Keratinocyte (primary cell): ENCODE measurements at regions not wholly inside any gene's neighbourhood (a gene's known extent, or its start where the extent isn't known, plus 50 kb on each side); places are given as distances from the start of the nearest gene placed in this dataset.

ENCODE experiments used
- EZH2 ChIP-seq: IDR thresholded peaks from one replicate; pipeline ENCODE4 v1.6.1; 2012; ENCODE audit warnings: inconsistent platforms, mild to moderate bottlenecking, low read length, moderate library complexity
- TF ChIP-seq, protein P1 (sequence below), 3 experiments: IDR thresholded peaks in 1 of 3; conservative IDR thresholded peaks in 1 of 3; optimal IDR thresholded peaks in 1 of 3; 2 replicates in 2 of 3; 3 replicates in 1 of 3; pipeline versions ENCODE3 to v1.5.1; 2011; ENCODE audit warnings: low read length in 3 of 3, mild to moderate bottlenecking in 3 of 3, moderate library complexity in 2 of 3, control low read depth in 1 of 3, inconsistent platforms in 1 of 3; ENCODE audit not compliant: insufficient read depth in 2 of 3; ENCODE audit errors: extremely low read depth in 1 of 3

DNA sequence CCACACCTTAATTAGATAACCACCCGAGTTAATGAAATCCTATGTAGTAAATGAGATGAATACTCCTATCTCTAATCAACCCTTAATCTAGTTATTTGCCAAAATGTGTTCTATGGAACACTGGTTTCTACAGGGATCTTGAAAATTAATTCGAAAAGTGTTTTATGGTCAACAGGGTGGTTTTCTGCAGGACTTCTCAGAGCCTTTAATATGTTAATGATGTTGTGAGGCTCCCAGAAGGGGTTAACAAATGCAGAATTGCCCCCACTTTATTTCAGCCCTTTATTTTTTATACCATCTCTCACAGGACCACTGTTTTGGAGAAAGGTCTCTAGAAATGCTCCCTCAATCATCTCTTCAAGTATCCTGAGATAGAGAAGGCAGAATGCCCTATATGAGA is 153.1 kb upstream of the RPH3A start:
- TF ChIP-seq, protein P1, sequence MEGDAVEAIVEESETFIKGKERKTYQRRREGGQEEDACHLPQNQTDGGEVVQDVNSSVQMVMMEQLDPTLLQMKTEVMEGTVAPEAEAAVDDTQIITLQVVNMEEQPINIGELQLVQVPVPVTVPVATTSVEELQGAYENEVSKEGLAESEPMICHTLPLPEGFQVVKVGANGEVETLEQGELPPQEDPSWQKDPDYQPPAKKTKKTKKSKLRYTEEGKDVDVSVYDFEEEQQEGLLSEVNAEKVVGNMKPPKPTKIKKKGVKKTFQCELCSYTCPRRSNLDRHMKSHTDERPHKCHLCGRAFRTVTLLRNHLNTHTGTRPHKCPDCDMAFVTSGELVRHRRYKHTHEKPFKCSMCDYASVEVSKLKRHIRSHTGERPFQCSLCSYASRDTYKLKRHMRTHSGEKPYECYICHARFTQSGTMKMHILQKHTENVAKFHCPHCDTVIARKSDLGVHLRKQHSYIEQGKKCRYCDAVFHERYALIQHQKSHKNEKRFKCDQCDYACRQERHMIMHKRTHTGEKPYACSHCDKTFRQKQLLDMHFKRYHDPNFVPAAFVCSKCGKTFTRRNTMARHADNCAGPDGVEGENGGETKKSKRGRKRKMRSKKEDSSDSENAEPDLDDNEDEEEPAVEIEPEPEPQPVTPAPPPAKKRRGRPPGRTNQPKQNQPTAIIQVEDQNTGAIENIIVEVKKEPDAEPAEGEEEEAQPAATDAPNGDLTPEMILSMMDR (optimal IDR thresholded peaks at IDR 0.05 in 1 of 3, IDR thresholded peaks at IDR 0.05 in 1 of 3, conservative IDR thresholded peaks at IDR 0.05 in 1 of 3; ENCODE audit: extremely low read depth in 1 of 3, insufficient read depth in 2 of 3, low read length in 3 of 3): no peak
- TF ChIP-seq EZH2: no peak
